HG03342 (cell line): ENCODE measurements at regions not wholly inside any gene's neighbourhood (a gene's known extent, or its start where the extent isn't known, plus 50 kb on each side); places are given as distances from the start of the nearest gene placed in this dataset.

ENCODE experiments used
- ATAC-seq: cut with Tn5 transposase; IDR thresholded peaks from one replicate; pipeline ENCODE4 v1.9.1; 2021; ENCODE audit warnings: mild to moderate bottlenecking, moderate library complexity; ENCODE audit not compliant: unreplicated experiment

- no peak for ATAC-seq
These were observed 600.1 kb upstream of the CHORDC1 start for GRCh38 chr11:90822996-90823395.

GRCh38 chr11:90818196-90818745 lies 595.4 kb upstream of the CHORDC1 start:
- ATAC-seq: no peak

- no peak for ATAC-seq
These were observed 586.7 kb upstream of the CHORDC1 start for GRCh38 chr11:90809581-90809980.

GRCh38 chr11:90805172-90805571 lies 582.3 kb upstream of the CHORDC1 start:
- ATAC-seq: no peak

GRCh38 chr11:90803831-90804230 lies 581.0 kb upstream of the CHORDC1 start:
- ATAC-seq: no peak

GRCh38 chr11:90803366-90803765 lies 580.5 kb upstream of the CHORDC1 start:
- no peak for ATAC-seq

GRCh38 chr11:90798769-90799168 lies 575.9 kb upstream of the CHORDC1 start:
- ATAC-seq: no peak

- no peak for ATAC-seq
These were observed 572.9 kb upstream of the CHORDC1 start for GRCh38 chr11:90795746-90796145.

- no peak for ATAC-seq
These were observed 566.1 kb upstream of the CHORDC1 start for GRCh38 chr11:90788961-90789360.

GRCh38 chr11:90784241-90784814 lies 561.5 kb upstream of the CHORDC1 start:
- ATAC-seq: no peak

- no peak for ATAC-seq
These were observed 560.3 kb upstream of the CHORDC1 start for GRCh38 chr11:90783111-90783510.

- ATAC-seq: no peak
These were observed 556.2 kb upstream of the CHORDC1 start for GRCh38 chr11:90779098-90779497.

GRCh38 chr11:90775567-90776165 lies 552.8 kb upstream of the CHORDC1 start:
- ATAC-seq: no peak

- ATAC-seq: no peak
These were observed 552.1 kb upstream of the CHORDC1 start for GRCh38 chr11:90774727-90775566.

GRCh38 chr11:90770007-90770406 lies 547.2 kb upstream of the CHORDC1 start:
- no peak for ATAC-seq

GRCh38 chr11:90766121-90766520 lies 543.3 kb upstream of the CHORDC1 start:
- ATAC-seq: no peak

- ATAC-seq: no peak
These were observed 541.8 kb upstream of the CHORDC1 start for GRCh38 chr11:90764691-90765090.

- no peak for ATAC-seq
These were observed 535.1 kb upstream of the CHORDC1 start for GRCh38 chr11:90757849-90758494.

- no peak for ATAC-seq
These were observed 533.8 kb upstream of the CHORDC1 start for GRCh38 chr11:90756617-90757016.

GRCh38 chr11:90753546-90753945 lies 530.7 kb upstream of the CHORDC1 start:
- ATAC-seq: no peak

GRCh38 chr11:90747057-90747456 lies 524.2 kb upstream of the CHORDC1 start:
- ATAC-seq: no peak
